Neural progenitor cell (in vitro differentiated cells): ENCODE measurements at regions not wholly inside any gene's neighbourhood (a gene's known extent, or its start where the extent isn't known, plus 50 kb on each side); places are given as distances from the start of the nearest gene placed in this dataset.

Source experiments
- DNase-seq: peaks from one replicate; pipeline ENCODE4 v3.0.0-alpha.2; 2016; ENCODE audit warnings: low spot score
- H2AFZ ChIP-seq: fragments of 200-600 bp; sonication (generic); replicated peaks from 2 replicates; pipeline ENCODE4 v1.6.1; 2016; ENCODE audit warnings: antibody characterized with exemption
- H3F3A ChIP-seq: fragments of 200-600 bp; sonication (generic); 2 replicates; pipeline ENCODE4 v1.6.1; 2016; ENCODE audit warnings: antibody characterized with exemption, low read depth
- H3K27ac ChIP-seq: fragments of 200-600 bp; sonication (generic); 2 replicates; pipeline ENCODE4 v1.5.1; 2016; ENCODE audit warnings: mild to moderate bottlenecking
- H3K27me3 ChIP-seq: fragments of 200-600 bp; sonication (generic); 2 replicates; pipeline ENCODE4 v1.6.1; 2016; ENCODE audit warnings: mild to moderate bottlenecking, moderate library complexity
- H3K36me3 ChIP-seq: fragments of 200-600 bp; sonication (generic); 2 replicates; pipeline ENCODE4 v1.5.1; 2016
- H3K4me1 ChIP-seq: fragments of 200-600 bp; sonication (generic); 2 replicates; pipeline ENCODE4 v1.6.1; 2016; ENCODE audit warnings: mixed run types
- H3K4me2 ChIP-seq: fragments of 200-600 bp; sonication (generic); 2 replicates; pipeline ENCODE4 v1.6.1; 2016
- H3K4me3 ChIP-seq: fragments of 200-600 bp; sonication (generic); 2 replicates; pipeline ENCODE4 v1.5.1; 2016
- H3K79me2 ChIP-seq: fragments of 200-600 bp; sonication (generic); 2 replicates; pipeline ENCODE4 v1.6.1; 2016; ENCODE audit warnings: low read depth
- H3K9ac ChIP-seq: fragments of 200-600 bp; sonication (generic); 2 replicates; pipeline ENCODE4 v1.6.1; 2016
- H3K9me3 ChIP-seq: fragments of 200-600 bp; sonication (generic); 2 replicates; pipeline ENCODE4 v1.5.1; 2016; ENCODE audit warnings: low read depth
- H4K20me1 ChIP-seq: fragments of 200-600 bp; sonication (generic); 2 replicates; pipeline ENCODE4 v1.6.1; 2016; ENCODE audit warnings: low read depth
- H3K27ac Mint-ChIP-seq: 3 replicates; pipeline ENCODE4 v1.8.0; 2021; ENCODE audit warnings: mixed read lengths
- H3K27me3 Mint-ChIP-seq: 2 replicates; pipeline ENCODE4 v1.8.0; 2022; ENCODE audit warnings: low read depth, mild to moderate bottlenecking, inconsistent platforms, moderate library complexity, mixed read lengths; ENCODE audit not compliant: insufficient read depth
- H3K36me3 Mint-ChIP-seq: 3 replicates; pipeline ENCODE4 v1.8.0; 2021; ENCODE audit warnings: mixed read lengths
- H3K4me1 Mint-ChIP-seq: 3 replicates; pipeline ENCODE4 v1.8.0; 2021; ENCODE audit warnings: mixed read lengths
- H3K4me3 Mint-ChIP-seq: 3 replicates; pipeline ENCODE4 v1.8.0; 2021; ENCODE audit warnings: mild to moderate bottlenecking, moderate library complexity, mixed read lengths
- H3K9me3 Mint-ChIP-seq: 3 replicates; pipeline ENCODE4 v1.8.0; 2020; ENCODE audit warnings: mixed read lengths
- CTCF ChIP-seq: fragments of 200-600 bp; sonication (generic); IDR thresholded peaks from 2 replicates; pipeline ENCODE4 v1.5.1; 2017; ENCODE audit warnings: antibody characterized with exemption, mild to moderate bottlenecking
- EZH2 ChIP-seq: fragments of 200-600 bp; sonication (generic); IDR thresholded peaks from 2 replicates; pipeline ENCODE4 v1.6.1; 2017; ENCODE audit warnings: antibody characterized with exemption, mild to moderate bottlenecking, moderate library complexity
- EZH2phosphoT487 ChIP-seq: fragments of 200-600 bp; sonication (generic); IDR thresholded peaks from 2 replicates; pipeline ENCODE4 v1.6.1; 2017; ENCODE audit warnings: antibody characterized with exemption

GRCh38 chr11:44456544-44457300 lies 108.7 kb upstream of the CD82 start:
- Histone ChIP-seq H3K36me3 (no peaks in the 10 kb centered on the region), H3K9me3 (no peaks in the 10 kb centered on the region), H3K9ac (no peak overlapping the region), H3K79me2 (no peaks in the 10 kb centered on the region), H3K27me3 (no peaks in the 10 kb centered on the region), H3K4me3 (no peak overlapping the region), H3K4me1 (no peaks in the 10 kb centered on the region), H2AFZ (no peak overlapping the region), H3K4me2 (no peak overlapping the region), H3F3A (no peaks in the 10 kb centered on the region), H3K27ac (no peak overlapping the region), H4K20me1 (no peaks in the 10 kb centered on the region)
- Mint-ChIP-seq H3K4me1 (peaks cover 5% of the 10 kb centered on the region), H3K9me3 (peaks cover 6% of the 10 kb centered on the region), H3K27me3 (peaks cover 14% of the 10 kb centered on the region), H3K36me3 (no peaks in the 10 kb centered on the region), H3K4me3 (no peak overlapping the region), H3K27ac (no peak overlapping the region)
- TF ChIP-seq CTCF (peak; percentile 40), EZH2 (no peak)
- peak; percentile 25 for DNase-seq

- Histone ChIP-seq H3K4me3 (no peak overlapping the region), H3K27me3 (no peaks in the 10 kb centered on the region), H4K20me1 (no peaks in the 10 kb centered on the region), H3K27ac (no peak overlapping the region), H3K9ac (no peak overlapping the region), H3K79me2 (no peaks in the 10 kb centered on the region), H3K4me1 (no peaks in the 10 kb centered on the region), H3K36me3 (no peaks in the 10 kb centered on the region), H3F3A (no peaks in the 10 kb centered on the region), H3K9me3 (no peaks in the 10 kb centered on the region), H3K4me2 (no peak overlapping the region), H2AFZ (no peak overlapping the region)
- Mint-ChIP-seq H3K27me3 (peaks cover 10% of the 10 kb centered on the region), H3K4me1 (peaks cover 3% of the 10 kb centered on the region), H3K36me3 (no peaks in the 10 kb centered on the region), H3K27ac (no peak overlapping the region), H3K9me3 (peaks cover 6% of the 10 kb centered on the region), H3K4me3 (no peak overlapping the region)
- DNase-seq: no peak
- TF ChIP-seq EZH2 (no peak), CTCF (no peak), EZH2phosphoT487 (no peak)
Observed at GRCh38 chr11:44457862-44458261, 107.6 kb upstream of the CD82 start.

GRCh38 chr11:44463751-44464150 lies 101.7 kb upstream of the CD82 start:
- peaks cover 11% of the 10 kb centered on the region for H3K4me1 Mint-ChIP-seq
- peaks cover 6% of the 10 kb centered on the region for H3K27me3 Mint-ChIP-seq
- Histone ChIP-seq H4K20me1 (no peaks in the 10 kb centered on the region), H3K27ac (no peak overlapping the region), H3F3A (no peaks in the 10 kb centered on the region), H3K4me1 (peaks cover 14% of the 10 kb centered on the region), H3K9me3 (no peaks in the 10 kb centered on the region), H3K79me2 (no peaks in the 10 kb centered on the region), H3K4me2 (no peak overlapping the region), H2AFZ (no peak overlapping the region), H3K27me3 (no peaks in the 10 kb centered on the region), H3K4me3 (no peak overlapping the region), H3K9ac (no peak overlapping the region), H3K36me3 (no peaks in the 10 kb centered on the region)
- no peak overlapping the region for H3K4me3 Mint-ChIP-seq
- H3K36me3 Mint-ChIP-seq: peaks cover 2% of the 10 kb centered on the region
- peaks cover 27% of the 10 kb centered on the region for H3K9me3 Mint-ChIP-seq
- H3K27ac Mint-ChIP-seq: no peak overlapping the region
- DNase-seq: no peak
- no peak for TF ChIP-seq EZH2
- no peak for TF ChIP-seq EZH2phosphoT487
- no peak for TF ChIP-seq CTCF
